ENCODE measurements at regions not wholly inside any gene's neighbourhood (a gene's known extent, or its start where the extent isn't known, plus 50 kb on each side); places are given as distances from the start of the nearest gene placed in this dataset.

DNA sequence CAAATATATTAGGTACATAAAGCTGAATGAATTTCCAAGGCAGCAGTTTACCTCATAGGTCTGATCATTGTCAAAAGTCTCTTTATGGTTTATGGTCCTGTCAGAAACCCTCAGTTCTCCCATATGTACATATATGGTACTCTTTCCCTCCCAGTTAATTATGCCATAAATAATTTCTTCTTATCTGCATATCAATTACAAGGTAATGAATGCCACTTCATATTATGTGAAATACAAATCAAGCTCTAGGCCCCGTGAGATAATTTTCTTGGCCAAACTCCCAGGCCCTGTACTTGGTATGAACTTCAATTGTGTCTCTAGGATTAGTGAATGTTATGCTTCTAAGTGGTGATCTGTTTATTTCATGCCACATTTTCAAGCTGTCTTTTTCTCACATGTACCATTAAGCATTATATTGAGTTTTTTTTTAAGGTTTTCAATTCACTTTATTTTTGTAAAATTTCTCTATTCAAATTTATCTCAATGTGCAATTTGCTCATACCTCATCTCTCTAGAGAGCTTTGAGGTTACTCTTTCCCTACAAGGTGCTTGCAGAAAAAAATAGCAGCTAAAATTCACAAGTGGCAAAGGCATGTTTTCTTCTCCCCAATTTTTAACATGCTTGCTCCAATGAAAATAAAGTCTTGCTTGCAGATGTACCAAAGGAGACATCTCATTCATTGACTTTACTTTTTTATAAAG, 430.6 kb upstream of the VRK2 start:
- H3K4me3 ChIP-seq (ENCODE audit: low read depth, low read length) = no peak overlapping the region
- DNase-seq (ENCODE audit: low read depth, low spot score) = no peak
- TF ChIP-seq, protein P1, sequence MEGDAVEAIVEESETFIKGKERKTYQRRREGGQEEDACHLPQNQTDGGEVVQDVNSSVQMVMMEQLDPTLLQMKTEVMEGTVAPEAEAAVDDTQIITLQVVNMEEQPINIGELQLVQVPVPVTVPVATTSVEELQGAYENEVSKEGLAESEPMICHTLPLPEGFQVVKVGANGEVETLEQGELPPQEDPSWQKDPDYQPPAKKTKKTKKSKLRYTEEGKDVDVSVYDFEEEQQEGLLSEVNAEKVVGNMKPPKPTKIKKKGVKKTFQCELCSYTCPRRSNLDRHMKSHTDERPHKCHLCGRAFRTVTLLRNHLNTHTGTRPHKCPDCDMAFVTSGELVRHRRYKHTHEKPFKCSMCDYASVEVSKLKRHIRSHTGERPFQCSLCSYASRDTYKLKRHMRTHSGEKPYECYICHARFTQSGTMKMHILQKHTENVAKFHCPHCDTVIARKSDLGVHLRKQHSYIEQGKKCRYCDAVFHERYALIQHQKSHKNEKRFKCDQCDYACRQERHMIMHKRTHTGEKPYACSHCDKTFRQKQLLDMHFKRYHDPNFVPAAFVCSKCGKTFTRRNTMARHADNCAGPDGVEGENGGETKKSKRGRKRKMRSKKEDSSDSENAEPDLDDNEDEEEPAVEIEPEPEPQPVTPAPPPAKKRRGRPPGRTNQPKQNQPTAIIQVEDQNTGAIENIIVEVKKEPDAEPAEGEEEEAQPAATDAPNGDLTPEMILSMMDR (IDR thresholded peaks at IDR 0.05; ENCODE audit: low read depth, low read length) = no peak
- in situ Hi-C loops (cut with HindIII; ENCODE audit: low sequenced_read_pairs) = no loop called here

- in situ Hi-C loops (cut with HindIII; ENCODE audit: low sequenced_read_pairs) = no loop called here
- DNase-seq (ENCODE audit: low read depth, low spot score) = no peak
- H3K4me3 ChIP-seq (ENCODE audit: low read depth, low read length) = no peak overlapping the region
- TF ChIP-seq, protein P1 (IDR thresholded peaks at IDR 0.05; ENCODE audit: low read depth, low read length) = no peak
Measured at GRCh38 chr2:57617318-57617717, 429.3 kb upstream of the VRK2 start.

DNA sequence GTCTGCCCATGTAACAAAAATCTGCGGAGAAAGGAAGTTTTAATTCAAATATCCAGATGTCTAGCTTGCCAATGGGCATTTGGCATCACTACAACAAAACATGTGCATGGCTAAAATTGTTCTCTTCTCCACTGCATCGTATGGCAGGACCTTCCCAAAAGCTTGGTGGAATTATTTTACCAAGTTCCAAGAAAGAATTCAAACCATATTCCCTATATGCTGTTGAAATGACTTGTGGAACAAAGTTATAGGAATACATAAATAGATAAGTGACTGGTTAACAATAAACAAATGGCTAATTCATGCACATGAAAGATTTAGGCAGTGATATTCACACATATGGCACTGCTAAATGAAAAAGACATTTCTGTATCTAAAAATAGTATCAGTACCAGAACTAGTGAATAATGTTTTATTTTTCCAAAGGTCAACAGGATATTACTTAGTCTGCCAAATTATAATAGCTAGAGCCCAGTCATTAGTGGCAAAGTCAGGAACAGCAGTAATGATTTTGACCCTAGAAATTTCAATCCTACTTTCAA, 425.4 kb upstream of the VRK2 start:
- in situ Hi-C loops (cut with HindIII; ENCODE audit: low sequenced_read_pairs) = no loop called here
- TF ChIP-seq, protein P1 (IDR thresholded peaks at IDR 0.05; ENCODE audit: low read depth, low read length) = no peak
- H3K4me3 ChIP-seq (ENCODE audit: low read depth, low read length) = no peak overlapping the region
- no peak for DNase-seq (ENCODE audit: low read depth, low spot score)

- in situ Hi-C loops (cut with HindIII; ENCODE audit: low sequenced_read_pairs) = no loop called here
- no peak overlapping the region for H3K4me3 ChIP-seq (ENCODE audit: low read depth, low read length)
- no peak for DNase-seq (ENCODE audit: low read depth, low spot score)
- TF ChIP-seq, protein P1 (IDR thresholded peaks at IDR 0.05; ENCODE audit: low read depth, low read length) = no peak
Measured at GRCh38 chr2:57622009-57622408, 424.6 kb upstream of the VRK2 start.

DNA sequence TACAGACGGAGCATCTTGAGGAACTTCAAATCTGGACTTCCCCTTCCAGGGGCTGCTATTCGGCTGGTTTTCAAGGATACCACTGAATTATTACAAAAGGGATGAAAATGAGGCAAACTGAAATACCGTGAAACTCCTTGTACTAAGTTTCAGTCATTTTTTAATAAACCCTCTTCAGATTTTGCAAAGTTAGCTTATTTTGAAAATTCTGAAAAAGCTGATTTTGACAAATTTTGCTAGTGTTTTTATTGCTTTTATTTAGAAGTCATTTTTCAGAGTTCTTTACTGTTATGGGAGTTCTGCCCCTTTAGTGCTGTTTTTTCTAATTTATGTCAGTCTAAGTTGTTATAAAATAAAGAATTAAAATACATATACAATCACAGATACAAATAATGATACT, 390.4 kb upstream of the VRK2 start:
- in situ Hi-C loops (cut with HindIII; ENCODE audit: low sequenced_read_pairs) = no loop called here
- no peak overlapping the region for H3K4me3 ChIP-seq (ENCODE audit: low read depth, low read length)
- no peak for DNase-seq (ENCODE audit: low read depth, low spot score)
- TF ChIP-seq, protein P1 (IDR thresholded peaks at IDR 0.05; ENCODE audit: low read depth, low read length) = no peak

DNA sequence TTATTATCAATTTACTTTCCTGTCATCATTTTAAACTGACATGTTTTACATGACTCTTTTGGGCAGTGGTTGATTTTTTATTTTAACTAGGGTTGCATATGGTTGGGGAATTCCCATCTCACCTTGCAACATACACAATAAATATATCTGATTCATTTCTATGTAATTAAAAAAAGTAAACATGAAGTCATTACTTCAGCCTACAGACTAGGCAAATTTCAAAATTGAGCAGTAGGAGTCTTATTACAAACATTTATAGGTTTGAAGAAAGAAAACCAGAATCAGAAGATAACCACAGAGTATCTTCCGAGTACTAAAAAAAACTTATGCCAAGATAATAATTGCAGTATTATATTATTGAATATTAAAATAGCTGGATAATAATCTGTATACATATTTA, 377.0 kb upstream of the VRK2 start:
- H3K4me3 ChIP-seq (ENCODE audit: low read depth, low read length) = no peak overlapping the region
- in situ Hi-C loops (cut with HindIII; ENCODE audit: low sequenced_read_pairs) = no loop called here
- TF ChIP-seq, protein P1 (IDR thresholded peaks at IDR 0.05; ENCODE audit: low read depth, low read length) = no peak
- DNase-seq (ENCODE audit: low read depth, low spot score) = no peak

Data from astrocyte of the spinal cord (primary cell).